GM12878 (cell line): ENCODE measurements at regions not wholly inside any gene's neighbourhood (a gene's known extent, or its start where the extent isn't known, plus 50 kb on each side); places are given as distances from the start of the nearest gene placed in this dataset.
"Not testable (repeated sequence)": the region's sequence is repeated elsewhere in the genome, so short reads cannot be mapped to it uniquely, and the experiment has no call there.

Experiments used
- ATAC-seq: fragments of 200-7000 bp; cut with Tn5 transposase; 3 replicates; pipeline ENCODE4 v1.9.1; 2020; ENCODE audit warnings: mild to moderate bottlenecking, moderate library complexity
- BruUV-seq: library from RNA; stranded (reverse); fragments of 400-500 nt; replicated peaks from 2 replicates; lab custom pipeline; 2021; lab: Mats Ljungman, UMichigan
- CTCF ChIA-PET: fragments of 300-600 bp; sonication (Branson Sonifier 250); formaldehyde crosslinking; extraction: SDS; loops from one replicate; lab custom pipeline; 2021; ENCODE audit warnings: inconsistent platforms; lab: Yijun Ruan, JAX
- POLR2A ChIA-PET: fragments of 350-600 bp; formaldehyde crosslinking; extraction: SDS; loops from one replicate; lab custom pipeline; 2021; ENCODE audit warnings: inconsistent platforms; lab: Charles Lee
- RAD21 ChIA-PET: fragments of 300-600 bp; sonication (Branson Sonifier 250); formaldehyde crosslinking; loops from one replicate; lab custom pipeline; 2023; ENCODE audit warnings: antibody characterized with exemption; ENCODE audit not compliant: unreplicated experiment; lab: Charles Lee
- SMC1A ChIA-PET: fragments of 300-600 bp; sonication (Branson Sonifier 250); formaldehyde crosslinking; loops from one replicate; lab custom pipeline; 2023; ENCODE audit not compliant: unreplicated experiment, uncharacterized antibody; lab: Charles Lee
- DNase-seq: peaks from one replicate; pipeline ENCODE4 v3.0.0-alpha.2; 2011; ENCODE audit warnings: low read depth, low spot score
- FAIRE-seq: peaks from 3 replicates; lab custom pipeline; 2011; peaks lifted over from hg19 to GRCh38; lab: Jason Lieb, UNC
- H2AFZ ChIP-seq: 2 replicates; pipeline ENCODE4 v1.6.0; 2011; ENCODE audit warnings: low read depth, low read length, control low read depth; ENCODE audit not compliant: control insufficient read depth
- H3K27ac ChIP-seq: 2 replicates; pipeline ENCODE4 v1.5.1; 2011; ENCODE audit warnings: control low read depth; ENCODE audit not compliant: control insufficient read depth, insufficient read depth
- H3K27me3 ChIP-seq, 2 experiments: replicated peaks in 1 of 2; 2 replicates each; pipeline versions ENCODE4 v1.6.0 to v1.6.1; 2011; ENCODE audit warnings: low read length in 1 of 2; ENCODE audit not compliant: control insufficient read depth in 2 of 2, insufficient read depth in 2 of 2
- H3K36me3 ChIP-seq, 2 experiments: 2 replicates each; pipeline ENCODE4 v1.5.1; 2011; ENCODE audit warnings: low read length in 1 of 2; ENCODE audit not compliant: control insufficient read depth in 2 of 2, insufficient read depth in 2 of 2
- H3K4me1 ChIP-seq: 2 replicates; pipeline ENCODE4 v1.6.1; 2011; ENCODE audit warnings: mild to moderate bottlenecking, low read length, moderate library complexity, mixed read lengths; ENCODE audit not compliant: control insufficient read depth, insufficient read depth
- H3K4me2 ChIP-seq: 2 replicates; pipeline ENCODE4 v1.6.0; 2011; ENCODE audit warnings: control low read depth; ENCODE audit not compliant: control insufficient read depth, insufficient read depth
- H3K4me3 ChIP-seq: fragments of 200-600 bp; sonication (generic); 2 replicates; pipeline ENCODE4 v1.5.1; 2016
- H3K79me2 ChIP-seq: 2 replicates; pipeline ENCODE4 v1.6.0; 2011; ENCODE audit warnings: low read length; ENCODE audit not compliant: control insufficient read depth, insufficient read depth
- H3K9ac ChIP-seq: 2 replicates; pipeline ENCODE4 v1.8.0; 2011; ENCODE audit warnings: low read length, control low read depth, mixed read lengths; ENCODE audit not compliant: control insufficient read depth, insufficient read depth
- H3K9me3 ChIP-seq: replicated peaks from 3 replicates; pipeline ENCODE4 v1.5.1; 2011; ENCODE audit warnings: mild to moderate bottlenecking, low read length; ENCODE audit not compliant: control insufficient read depth, insufficient read depth
- H4K20me1 ChIP-seq: 2 replicates; pipeline ENCODE4 v1.6.0; 2011; ENCODE audit not compliant: control insufficient read depth, insufficient read depth
- CEBPB ChIP-seq, 2 experiments: fragments of 150-350 bp in 1 of 2; IDR thresholded peaks; 2 replicates each; pipeline ENCODE4 v1.6.1; 2012 to 2014; ENCODE audit warnings: low read depth in 2 of 2, low read length in 2 of 2, borderline replicate concordance in 1 of 2, inconsistent platforms in 1 of 2
- CHD1 ChIP-seq: IDR thresholded peaks from 2 replicates; pipeline ENCODE4 v1.6.1; 2012; ENCODE audit warnings: low read depth, low read length, improper control_type of control experiment
- CHD2 ChIP-seq: IDR thresholded peaks from 2 replicates; pipeline ENCODE4 v1.6.1; 2011; ENCODE audit warnings: low read depth, low read length, improper control_type of control experiment, borderline replicate concordance
- EED ChIP-seq: sonication (generic); IDR thresholded peaks from 2 replicates; pipeline ENCODE4 v1.6.1; 2016; ENCODE audit warnings: antibody characterized with exemption, low read depth
- FOS ChIP-seq: IDR thresholded peaks from 3 replicates; pipeline ENCODE4 v1.6.1; 2011; ENCODE audit warnings: borderline replicate concordance; ENCODE audit not compliant: insufficient read length; ENCODE audit errors: extremely low read depth
- HDAC2 ChIP-seq: fragments of 200-600 bp; sonication (generic); IDR thresholded peaks from 2 replicates; pipeline ENCODE4 v1.6.1; 2017
- IKZF1 ChIP-seq: fragments of 450-650 bp; conservative IDR thresholded peaks from 2 replicates; pipeline ENCODE4 v1.6.1; 2017; ENCODE audit warnings: antibody characterized with exemption, mild to moderate bottlenecking
- JUNB ChIP-seq: IDR thresholded peaks from 2 replicates; pipeline ENCODE4 v1.6.1; 2016; ENCODE audit warnings: antibody characterized with exemption, mild to moderate bottlenecking
- KDM1A ChIP-seq: fragments of 200-600 bp; sonication (generic); IDR thresholded peaks from 2 replicates; pipeline ENCODE4 v1.6.1; 2016; ENCODE audit warnings: borderline replicate concordance
- NR2C2 ChIP-seq: IDR thresholded peaks from 2 replicates; pipeline ENCODE4 v1.6.1; 2011; ENCODE audit warnings: borderline replicate concordance, low read depth; ENCODE audit not compliant: control insufficient read depth, insufficient read length
- PAX5 ChIP-seq: IDR thresholded peaks from 2 replicates; pipeline ENCODE4 v1.6.1; 2011; ENCODE audit warnings: low read depth, low read length, borderline replicate concordance
- PAX8 ChIP-seq: fragments of 450-650 bp; IDR thresholded peaks from 2 replicates; pipeline ENCODE4 v1.6.1; 2017; ENCODE audit warnings: mild to moderate bottlenecking, moderate library complexity
- RB1 ChIP-seq: fragments of 450-650 bp; formaldehyde crosslinking; IDR thresholded peaks from 2 replicates; pipeline ENCODE4 v1.6.1; 2017; ENCODE audit warnings: mild to moderate bottlenecking, borderline replicate concordance
- SREBF2 ChIP-seq: IDR thresholded peaks from 2 replicates; pipeline ENCODE4 v1.6.1; 2012; ENCODE audit warnings: mild to moderate bottlenecking, low read length
- TBL1XR1 ChIP-seq: IDR thresholded peaks from 2 replicates; pipeline ENCODE4 v1.6.1; 2012; ENCODE audit warnings: low read depth, low read length, improper control_type of control experiment
- WRNIP1 ChIP-seq: IDR thresholded peaks from 2 replicates; pipeline ENCODE4 v1.6.1; 2011; ENCODE audit warnings: low read depth, low read length, improper control_type of control experiment, borderline replicate concordance
- ZBED1 ChIP-seq: IDR thresholded peaks from 2 replicates; pipeline ENCODE4 v1.6.1; 2016; ENCODE audit warnings: borderline replicate concordance
- WGBS: methylation state at CpG from one replicate; pipeline ENCODE4 v1.1.6; 2016; ENCODE audit warnings: low lambda C conversion rate; ENCODE audit not compliant: insufficient replicate concordance, insufficient coverage; ENCODE audit errors: missing lambda C conversion rate; 5-methylcytosine and 5-hydroxymethylcytosine counted together
- in situ Hi-C: fragments of 300-500 bp; cut with MboI; formaldehyde crosslinking; loops from 9 replicates; pipeline ENCODE4 v1.14.3; 2018; ENCODE audit warnings: mixed read lengths
- intact Hi-C: fragments of 100-400 bp; cut with micrococcal nuclease; formaldehyde crosslinking; loops from one replicate; pipeline ENCODE4 v1.14.2; 2022; ENCODE audit not compliant: unreplicated experiment
- TF ChIP-seq, protein P1 (sequence below): IDR thresholded peaks from 2 replicates; pipeline ENCODE4 v1.6.1; 2012; ENCODE audit warnings: mild to moderate bottlenecking, low read depth, low read length
- TF ChIP-seq, protein P2 (sequence below): IDR thresholded peaks from 2 replicates; pipeline ENCODE4 v1.6.1; 2011; ENCODE audit warnings: low read depth, mild to moderate bottlenecking, low read length, moderate library complexity, borderline replicate concordance; ENCODE audit errors: extremely low read depth

GRCh38 chr11:50182486-50182885 lies 149.8 kb downstream of the OR4C45 start:
- no peak overlapping the region for H2AFZ ChIP-seq
- 100% methylated on average over 2 of the region's 2 CpGs for WGBS
- CTCF ChIA-PET, result no interaction called here
- no peak for DNase-seq
- no peak overlapping the region for H3K4me2 ChIP-seq
- no peaks in the 10 kb centered on the region for H3K79me2 ChIP-seq
- ATAC-seq, result no peak
- H3K4me3 ChIP-seq, result no peak overlapping the region
- POLR2A ChIA-PET, result no interaction called here
- no peak for FAIRE-seq
- H3K36me3 ChIP-seq, result no peaks in the 10 kb centered on the region
- SMC1A ChIA-PET, result no interaction called here
- intact Hi-C loops, result no loop called here
- no peaks in the 10 kb centered on the region for H3K9me3 ChIP-seq
- no peak for TF ChIP-seq RB1
- TF ChIP-seq PAX5, result no peak
- TF ChIP-seq NR2C2, result no peak
- TF ChIP-seq, protein P1, sequence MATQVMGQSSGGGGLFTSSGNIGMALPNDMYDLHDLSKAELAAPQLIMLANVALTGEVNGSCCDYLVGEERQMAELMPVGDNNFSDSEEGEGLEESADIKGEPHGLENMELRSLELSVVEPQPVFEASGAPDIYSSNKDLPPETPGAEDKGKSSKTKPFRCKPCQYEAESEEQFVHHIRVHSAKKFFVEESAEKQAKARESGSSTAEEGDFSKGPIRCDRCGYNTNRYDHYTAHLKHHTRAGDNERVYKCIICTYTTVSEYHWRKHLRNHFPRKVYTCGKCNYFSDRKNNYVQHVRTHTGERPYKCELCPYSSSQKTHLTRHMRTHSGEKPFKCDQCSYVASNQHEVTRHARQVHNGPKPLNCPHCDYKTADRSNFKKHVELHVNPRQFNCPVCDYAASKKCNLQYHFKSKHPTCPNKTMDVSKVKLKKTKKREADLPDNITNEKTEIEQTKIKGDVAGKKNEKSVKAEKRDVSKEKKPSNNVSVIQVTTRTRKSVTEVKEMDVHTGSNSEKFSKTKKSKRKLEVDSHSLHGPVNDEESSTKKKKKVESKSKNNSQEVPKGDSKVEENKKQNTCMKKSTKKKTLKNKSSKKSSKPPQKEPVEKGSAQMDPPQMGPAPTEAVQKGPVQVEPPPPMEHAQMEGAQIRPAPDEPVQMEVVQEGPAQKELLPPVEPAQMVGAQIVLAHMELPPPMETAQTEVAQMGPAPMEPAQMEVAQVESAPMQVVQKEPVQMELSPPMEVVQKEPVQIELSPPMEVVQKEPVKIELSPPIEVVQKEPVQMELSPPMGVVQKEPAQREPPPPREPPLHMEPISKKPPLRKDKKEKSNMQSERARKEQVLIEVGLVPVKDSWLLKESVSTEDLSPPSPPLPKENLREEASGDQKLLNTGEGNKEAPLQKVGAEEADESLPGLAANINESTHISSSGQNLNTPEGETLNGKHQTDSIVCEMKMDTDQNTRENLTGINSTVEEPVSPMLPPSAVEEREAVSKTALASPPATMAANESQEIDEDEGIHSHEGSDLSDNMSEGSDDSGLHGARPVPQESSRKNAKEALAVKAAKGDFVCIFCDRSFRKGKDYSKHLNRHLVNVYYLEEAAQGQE, result no peak
- TF ChIP-seq CEBPB (IDR thresholded peaks at IDR 0.05; ENCODE audit: borderline replicate concordance in 1 of 2, low read depth in 2 of 2, low read length in 2 of 2), result no peak
- no peak for TF ChIP-seq EED
- no peak for TF ChIP-seq FOS
- TF ChIP-seq PAX8, result no peak
- no peak for TF ChIP-seq CHD2
- TF ChIP-seq KDM1A, result no peak
- no peak for TF ChIP-seq CHD1
- TF ChIP-seq SREBF2, result no peak
- no peak for TF ChIP-seq JUNB
- TF ChIP-seq, protein P2, sequence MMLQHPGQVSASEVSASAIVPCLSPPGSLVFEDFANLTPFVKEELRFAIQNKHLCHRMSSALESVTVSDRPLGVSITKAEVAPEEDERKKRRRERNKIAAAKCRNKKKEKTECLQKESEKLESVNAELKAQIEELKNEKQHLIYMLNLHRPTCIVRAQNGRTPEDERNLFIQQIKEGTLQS, result no peak
- TF ChIP-seq TBL1XR1, result no peak
- no peak for TF ChIP-seq HDAC2
- TF ChIP-seq WRNIP1, result no peak
- TF ChIP-seq ZBED1, result no peak
- TF ChIP-seq IKZF1, result no peak
- in situ Hi-C loops, result no loop called here
- BruUV-seq, result no TSS peak
- H3K4me1 ChIP-seq, result no peaks in the 10 kb centered on the region
- H3K27ac ChIP-seq, result no peak overlapping the region
- RAD21 ChIA-PET, result no interaction called here
- H4K20me1 ChIP-seq, result no peaks in the 10 kb centered on the region
- no peaks in the 10 kb centered on the region for H3K27me3 ChIP-seq
- H3K9ac ChIP-seq, result no peak overlapping the region

GRCh38 chr11:50183170-50183569 lies 150.5 kb downstream of the OR4C45 start:
- H3K9me3 ChIP-seq, H3K27me3 ChIP-seq, RAD21 ChIA-PET, H3K9ac ChIP-seq, H3K4me3 ChIP-seq, H3K27ac ChIP-seq, ATAC-seq, H4K20me1 ChIP-seq, FAIRE-seq, H2AFZ ChIP-seq, H3K4me2 ChIP-seq, in situ Hi-C loops, intact Hi-C loops, CTCF ChIA-PET, POLR2A ChIA-PET, BruUV-seq, H3K36me3 ChIP-seq, H3K79me2 ChIP-seq, H3K4me1 ChIP-seq, DNase-seq, SMC1A ChIA-PET: not testable (repeated sequence)
- 43% methylated on average over 15 of the region's 19 CpGs for WGBS
